K562 (cell line): ENCODE measurements at regions not wholly inside any gene's neighbourhood (a gene's known extent, or its start where the extent isn't known, plus 50 kb on each side); places are given as distances from the start of the nearest gene placed in this dataset.

Source experiments
- ATAC-seq: fragments of 200-7000 bp; cut with Tn5 transposase; 3 replicates; pipeline ENCODE4 v1.9.1; 2020; ENCODE audit warnings: moderate library complexity
- BruUV-seq: library from RNA; stranded (reverse); fragments of 400-500 nt; replicated peaks from 2 replicates; lab custom pipeline; 2021; lab: Mats Ljungman, UMichigan
- CTCF ChIA-PET: fragments of 300-600 bp; formaldehyde crosslinking; extraction: SDS; loops from one replicate; lab custom pipeline; 2021; ENCODE audit warnings: low intra/inter-chr PET ratio; lab: Yijun Ruan, JAX
- POLR2A ChIA-PET: fragments of 300-600, 350-650 bp; sonication (Branson Sonifier 250); formaldehyde crosslinking; extraction: SDS; loops from one replicate; lab custom pipeline; 2021; ENCODE audit warnings: antibody characterized with exemption, inconsistent platforms; lab: Yijun Ruan, JAX
- DNase-seq, 4 experiments: peaks; one replicate each; pipeline versions ENCODE4 v3.0.0 to v3.0.0-alpha.2; 2011 to 2018; ENCODE audit warnings: low spot score in 3 of 4, mixed read lengths in 3 of 4; ENCODE audit errors: extremely low read depth in 1 of 4
- FAIRE-seq: peaks from 2 replicates; lab custom pipeline; 2011; peaks lifted over from hg19 to GRCh38; lab: Jason Lieb, UNC
- H2AFZ ChIP-seq: 2 replicates; pipeline ENCODE4 v1.6.0; 2011; ENCODE audit warnings: low read depth, low read length, control low read depth, inconsistent platforms
- H3K27ac ChIP-seq: fragments of 200-600 bp; 3 replicates; pipeline ENCODE4 v1.8.0; 2011; ENCODE audit warnings: low read depth, mild to moderate bottlenecking, control low read depth, inconsistent platforms, low read length, moderate library complexity, mixed read lengths; ENCODE audit errors: extremely low read depth
- H3K27me3 ChIP-seq, 2 experiments: fragments of 300-600 bp in 1 of 2; 2 replicates in 1 of 2; 3 replicates in 1 of 2; pipeline versions ENCODE4 v1.6.0 to v1.8.0; 2011; ENCODE audit warnings: inconsistent platforms in 2 of 2, low read length in 2 of 2, mild to moderate bottlenecking in 1 of 2, mixed read lengths in 1 of 2, moderate library complexity in 1 of 2; ENCODE audit not compliant: control insufficient read depth in 2 of 2, insufficient read depth in 2 of 2
- H3K36me3 ChIP-seq: fragments of 300-600 bp; 3 replicates; pipeline ENCODE4 v1.8.0; 2011; ENCODE audit warnings: mild to moderate bottlenecking, low read length, inconsistent platforms; ENCODE audit not compliant: control insufficient read depth, insufficient read depth
- H3K4me1 ChIP-seq, 2 experiments: fragments of 200-600 bp in 1 of 2; replicated peaks in 1 of 2; 2 replicates in 1 of 2; 3 replicates in 1 of 2; pipeline versions ENCODE4 v1.5.1 to v1.8.0; 2011; ENCODE audit warnings: inconsistent platforms in 2 of 2, low read length in 2 of 2, mild to moderate bottlenecking in 1 of 2, mixed read lengths in 1 of 2, moderate library complexity in 1 of 2; ENCODE audit not compliant: control insufficient read depth in 2 of 2, insufficient read depth in 2 of 2
- H3K4me2 ChIP-seq: 2 replicates; pipeline ENCODE4 v1.6.1; 2011; ENCODE audit warnings: low read length, control low read depth, inconsistent platforms, mixed read lengths; ENCODE audit not compliant: insufficient read depth
- H3K4me3 ChIP-seq: fragments of 200-600 bp; sonication (generic), shearing (Covaris generic); 2 replicates; pipeline ENCODE4 v1.5.1; 2016; ENCODE audit warnings: control low read depth, inconsistent platforms
- H3K79me2 ChIP-seq: fragments of 200-600 bp; 3 replicates; pipeline ENCODE4 v1.8.0; 2011; ENCODE audit warnings: low read length, inconsistent platforms; ENCODE audit not compliant: control insufficient read depth, insufficient read depth
- H3K9ac ChIP-seq, 2 experiments: 2 replicates each; pipeline versions ENCODE4 v1.6.0 to v1.6.1; 2011; ENCODE audit warnings: low read depth in 2 of 2, low read length in 2 of 2, control low read depth in 1 of 2, inconsistent platforms in 1 of 2, mild to moderate bottlenecking in 1 of 2, mixed read lengths in 1 of 2; ENCODE audit not compliant: insufficient read depth in 1 of 2
- H3K9me1 ChIP-seq: one replicate; pipeline ENCODE4 v1.6.0; 2011; ENCODE audit warnings: inconsistent platforms, mild to moderate bottlenecking, low read length, moderate library complexity; ENCODE audit not compliant: control insufficient read depth, insufficient read depth
- H3K9me3 ChIP-seq: replicated peaks from 2 replicates; pipeline ENCODE4 v1.5.1; 2011; ENCODE audit warnings: low read depth, low read length, inconsistent platforms; ENCODE audit not compliant: control insufficient read depth, insufficient read depth
- H4K20me1 ChIP-seq: replicated peaks from 2 replicates; pipeline ENCODE4 v1.6.1; 2011; ENCODE audit warnings: low read length, inconsistent platforms, mixed read lengths; ENCODE audit not compliant: control insufficient read depth, insufficient read depth
- BCL6 ChIP-seq: fragments of 250-450 bp; sonication (Bioruptor Pico); IDR thresholded peaks from 2 replicates; pipeline ENCODE4 v1.4.0; 2020
- PHF21A ChIP-seq: fragments of 450-650 bp; IDR thresholded peaks from 2 replicates; pipeline ENCODE4 v1.6.1; 2017; ENCODE audit warnings: low read depth, borderline replicate concordance
- TCFL5 ChIP-seq: fragments of 250-450 bp; sonication (Bioruptor Pico); conservative IDR thresholded peaks from 2 replicates; pipeline ENCODE4 v1.6.1; 2021; ENCODE audit warnings: mild to moderate bottlenecking, moderate library complexity, matching md5 sums
- ZNF644 ChIP-seq: fragments of 200-800 bp; sonication (Bioruptor generic); IDR thresholded peaks from 2 replicates; pipeline ENCODE4 v1.6.1; 2016; ENCODE audit warnings: low read depth, missing genetic modification characterization, missing compliant biosample characterization
- ZNF785 ChIP-seq: fragments of 250-450 bp; sonication (Bioruptor Pico); IDR thresholded peaks from 2 replicates; pipeline ENCODE4 v1.4.0; 2020; ENCODE audit warnings: mild to moderate bottlenecking
- WGBS: fragments of 100-300 bp; shearing (Covaris generic); methylation state at CpG from one replicate; pipeline ENCODE4 v1.1.6; 2016; ENCODE audit warnings: low coverage, mixed read lengths; ENCODE audit not compliant: insufficient coverage; ENCODE audit errors: missing lambda C conversion rate; 5-methylcytosine and 5-hydroxymethylcytosine counted together
- in situ Hi-C: fragments of 300-500 bp; cut with MboI; formaldehyde crosslinking; loops from 4 replicates; pipeline ENCODE4 v1.15.0; 2018; ENCODE audit warnings: inconsistent platforms, mixed read lengths
- intact Hi-C: fragments of 100-400 bp; cut with micrococcal nuclease; formaldehyde crosslinking; loops from 2 replicates; pipeline ENCODE4 v1.14.2; 2022
- TF ChIP-seq, protein P1 (sequence below), 2 experiments: fragments of 450-650 bp; formaldehyde crosslinking in 1 of 2; IDR thresholded peaks; 2 replicates each; pipeline versions ENCODE4 v1.4.0 to v1.6.1; 2014 to 2020; ENCODE audit warnings: mild to moderate bottlenecking in 2 of 2, borderline replicate concordance in 1 of 2, low read depth in 1 of 2
- TF ChIP-seq, protein P2 (sequence below): fragments of 450-650 bp; formaldehyde crosslinking; IDR thresholded peaks from 2 replicates; pipeline ENCODE4 v1.4.0; 2020; ENCODE audit warnings: mild to moderate bottlenecking
- TF ChIP-seq, protein P3 (sequence below): sonication (generic); formaldehyde crosslinking; IDR thresholded peaks from 2 replicates; pipeline ENCODE4 v1.8.1; 2023; ENCODE audit warnings: mild to moderate bottlenecking, missing genetic modification reagents
- TF ChIP-seq, protein P4 (sequence below): sonication (generic); formaldehyde crosslinking; IDR thresholded peaks from 2 replicates; pipeline ENCODE4 v1.8.0; 2022; ENCODE audit warnings: mild to moderate bottlenecking, low read depth, missing genetic modification reagents

DNA sequence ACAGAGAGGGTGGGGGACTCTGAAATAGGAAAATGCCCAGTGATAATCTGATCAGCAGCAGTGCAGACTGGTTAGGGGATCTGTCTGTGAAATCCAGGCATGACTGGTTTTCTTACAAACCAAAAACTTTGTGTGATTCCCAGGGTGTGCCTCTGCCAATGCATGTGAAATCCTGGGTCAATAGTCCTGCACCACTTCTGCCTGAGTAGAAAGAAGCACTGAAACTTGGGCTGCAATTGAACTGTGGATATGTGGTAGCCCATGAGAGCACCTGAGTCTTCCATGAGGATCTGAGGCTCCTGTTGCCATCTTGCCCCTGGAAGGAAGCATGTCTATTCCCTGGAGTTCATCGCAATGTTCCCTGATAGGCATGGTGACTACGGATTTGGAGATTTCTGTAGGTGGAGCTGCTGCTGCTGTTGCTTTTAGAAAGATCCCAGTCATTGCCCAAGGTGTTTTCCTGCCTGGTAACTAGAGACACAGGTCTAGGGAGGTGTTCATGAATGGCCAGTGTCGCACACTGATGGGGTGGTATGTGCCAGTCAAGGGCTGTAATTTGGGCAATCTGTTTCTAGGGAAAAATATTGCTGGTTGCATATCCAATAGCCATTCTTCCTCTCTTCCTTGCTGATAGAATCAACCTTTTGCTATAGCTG, 146.7 kb downstream of the CARTPT start:
- Histone ChIP-seq H3K36me3 (no peaks in the 10 kb centered on the region), H3K9ac (no peak overlapping the region), H3K4me2 (no peak overlapping the region), H3K27me3 (0 out of 5 replicates have a peak, but pooled peaks cover 0 to 4% of the 10 kb centered on the region in 2 experiments), H4K20me1 (no peaks in the 10 kb centered on the region), H3K79me2 (no peaks in the 10 kb centered on the region), H3K4me3 (no peak overlapping the region), H3K9me3 (no peaks in the 10 kb centered on the region), H3K9me1 (no peaks in the 10 kb centered on the region), H3K27ac (no peak overlapping the region), H3K4me1 (no peaks in the 10 kb centered on the region), H2AFZ (no peak overlapping the region)
- in situ Hi-C loops (no loop called here), intact Hi-C loops (no loop called here)
- FAIRE-seq: no peak
- CTCF ChIA-PET: no interaction called here
- BruUV-seq: no TSS peak
- no peak for ATAC-seq
- WGBS: 0% methylated on average over 3 of the region's 3 CpGs
- POLR2A ChIA-PET: interaction anchor here (0.7 to 1.2 kb wide), 2 partner anchors 8 to 9 kb away, joined by 3 read pairs; no protein-coding TSS in a partner anchor
- no peak for DNase-seq
- TF ChIP-seq PHF21A (no peak), ZNF644 (tag) (no peak), ZNF785 (CRISPR knock-in tag) (no peak), BCL6 (CRISPR knock-in tag) (no peak), TCFL5 (CRISPR knock-in tag) (no peak)
- TF ChIP-seq, protein P1, sequence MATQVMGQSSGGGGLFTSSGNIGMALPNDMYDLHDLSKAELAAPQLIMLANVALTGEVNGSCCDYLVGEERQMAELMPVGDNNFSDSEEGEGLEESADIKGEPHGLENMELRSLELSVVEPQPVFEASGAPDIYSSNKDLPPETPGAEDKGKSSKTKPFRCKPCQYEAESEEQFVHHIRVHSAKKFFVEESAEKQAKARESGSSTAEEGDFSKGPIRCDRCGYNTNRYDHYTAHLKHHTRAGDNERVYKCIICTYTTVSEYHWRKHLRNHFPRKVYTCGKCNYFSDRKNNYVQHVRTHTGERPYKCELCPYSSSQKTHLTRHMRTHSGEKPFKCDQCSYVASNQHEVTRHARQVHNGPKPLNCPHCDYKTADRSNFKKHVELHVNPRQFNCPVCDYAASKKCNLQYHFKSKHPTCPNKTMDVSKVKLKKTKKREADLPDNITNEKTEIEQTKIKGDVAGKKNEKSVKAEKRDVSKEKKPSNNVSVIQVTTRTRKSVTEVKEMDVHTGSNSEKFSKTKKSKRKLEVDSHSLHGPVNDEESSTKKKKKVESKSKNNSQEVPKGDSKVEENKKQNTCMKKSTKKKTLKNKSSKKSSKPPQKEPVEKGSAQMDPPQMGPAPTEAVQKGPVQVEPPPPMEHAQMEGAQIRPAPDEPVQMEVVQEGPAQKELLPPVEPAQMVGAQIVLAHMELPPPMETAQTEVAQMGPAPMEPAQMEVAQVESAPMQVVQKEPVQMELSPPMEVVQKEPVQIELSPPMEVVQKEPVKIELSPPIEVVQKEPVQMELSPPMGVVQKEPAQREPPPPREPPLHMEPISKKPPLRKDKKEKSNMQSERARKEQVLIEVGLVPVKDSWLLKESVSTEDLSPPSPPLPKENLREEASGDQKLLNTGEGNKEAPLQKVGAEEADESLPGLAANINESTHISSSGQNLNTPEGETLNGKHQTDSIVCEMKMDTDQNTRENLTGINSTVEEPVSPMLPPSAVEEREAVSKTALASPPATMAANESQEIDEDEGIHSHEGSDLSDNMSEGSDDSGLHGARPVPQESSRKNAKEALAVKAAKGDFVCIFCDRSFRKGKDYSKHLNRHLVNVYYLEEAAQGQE (IDR thresholded peaks at IDR 0.05; ENCODE audit: borderline replicate concordance): no peak
- TF ChIP-seq, protein P1 (CRISPR knock-in tag; IDR thresholded peaks at IDR 0.05; ENCODE audit: low read depth): no peak
- TF ChIP-seq, protein P2, sequence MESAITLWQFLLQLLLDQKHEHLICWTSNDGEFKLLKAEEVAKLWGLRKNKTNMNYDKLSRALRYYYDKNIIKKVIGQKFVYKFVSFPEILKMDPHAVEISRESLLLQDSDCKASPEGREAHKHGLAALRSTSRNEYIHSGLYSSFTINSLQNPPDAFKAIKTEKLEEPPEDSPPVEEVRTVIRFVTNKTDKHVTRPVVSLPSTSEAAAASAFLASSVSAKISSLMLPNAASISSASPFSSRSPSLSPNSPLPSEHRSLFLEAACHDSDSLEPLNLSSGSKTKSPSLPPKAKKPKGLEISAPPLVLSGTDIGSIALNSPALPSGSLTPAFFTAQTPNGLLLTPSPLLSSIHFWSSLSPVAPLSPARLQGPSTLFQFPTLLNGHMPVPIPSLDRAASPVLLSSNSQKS (CRISPR knock-in tag): no peak
- TF ChIP-seq, protein P3, sequence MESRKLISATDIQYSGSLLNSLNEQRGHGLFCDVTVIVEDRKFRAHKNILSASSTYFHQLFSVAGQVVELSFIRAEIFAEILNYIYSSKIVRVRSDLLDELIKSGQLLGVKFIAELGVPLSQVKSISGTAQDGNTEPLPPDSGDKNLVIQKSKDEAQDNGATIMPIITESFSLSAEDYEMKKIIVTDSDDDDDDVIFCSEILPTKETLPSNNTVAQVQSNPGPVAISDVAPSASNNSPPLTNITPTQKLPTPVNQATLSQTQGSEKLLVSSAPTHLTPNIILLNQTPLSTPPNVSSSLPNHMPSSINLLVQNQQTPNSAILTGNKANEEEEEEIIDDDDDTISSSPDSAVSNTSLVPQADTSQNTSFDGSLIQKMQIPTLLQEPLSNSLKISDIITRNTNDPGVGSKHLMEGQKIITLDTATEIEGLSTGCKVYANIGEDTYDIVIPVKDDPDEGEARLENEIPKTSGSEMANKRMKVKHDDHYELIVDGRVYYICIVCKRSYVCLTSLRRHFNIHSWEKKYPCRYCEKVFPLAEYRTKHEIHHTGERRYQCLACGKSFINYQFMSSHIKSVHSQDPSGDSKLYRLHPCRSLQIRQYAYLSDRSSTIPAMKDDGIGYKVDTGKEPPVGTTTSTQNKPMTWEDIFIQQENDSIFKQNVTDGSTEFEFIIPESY (CRISPR knock-in tag): no peak
- TF ChIP-seq, protein P4, sequence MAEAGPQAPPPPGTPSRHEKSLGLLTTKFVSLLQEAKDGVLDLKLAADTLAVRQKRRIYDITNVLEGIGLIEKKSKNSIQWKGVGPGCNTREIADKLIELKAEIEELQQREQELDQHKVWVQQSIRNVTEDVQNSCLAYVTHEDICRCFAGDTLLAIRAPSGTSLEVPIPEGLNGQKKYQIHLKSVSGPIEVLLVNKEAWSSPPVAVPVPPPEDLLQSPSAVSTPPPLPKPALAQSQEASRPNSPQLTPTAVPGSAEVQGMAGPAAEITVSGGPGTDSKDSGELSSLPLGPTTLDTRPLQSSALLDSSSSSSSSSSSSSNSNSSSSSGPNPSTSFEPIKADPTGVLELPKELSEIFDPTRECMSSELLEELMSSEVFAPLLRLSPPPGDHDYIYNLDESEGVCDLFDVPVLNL: no peak
